Thoracic aorta (tissue), 2 donors: ENCODE measurements at regions not wholly inside any gene's neighbourhood (a gene's known extent, or its start where the extent isn't known, plus 50 kb on each side); places are given as distances from the start of the nearest gene placed in this dataset.

ENCODE experiments used
- ATAC-seq: fragments of 150-250 bp; one replicate; pipeline ENCODE4 v1.8.0; 2017; ENCODE audit warnings: low read depth; ENCODE audit not compliant: insufficient number of reproducible peaks, low FRiP score
- DNase-seq: peaks from one replicate; pipeline ENCODE4 v3.0.0-alpha.2; 2020; ENCODE audit warnings: low spot score
- H3K27ac ChIP-seq, 2 donors: fragments of 200-600 bp; sonication (generic); 1 replicate in 1 of 2; 2 replicates in 1 of 2; pipeline ENCODE4 v1.5.1; 2016; ENCODE audit warnings: mild to moderate bottlenecking in 2 of 2, moderate library complexity in 2 of 2
- H3K27me3 ChIP-seq: fragments of 200-600 bp; sonication (generic); replicated peaks from 2 replicates; pipeline ENCODE4 v1.6.0; 2016; ENCODE audit warnings: mild to moderate bottlenecking; ENCODE audit not compliant: insufficient read depth
- H3K36me3 ChIP-seq: fragments of 200-600 bp; sonication (generic); one replicate; pipeline ENCODE4 v1.5.1; 2016
- H3K4me1 ChIP-seq, 2 donors: fragments of 200-600 bp; sonication (generic); 1 replicate in 1 of 2; 2 replicates in 1 of 2; pipeline versions ENCODE4 v1.5.1 to v1.6.0; 2016; ENCODE audit warnings: low read depth in 2 of 2, mild to moderate bottlenecking in 1 of 2; ENCODE audit not compliant: control insufficient read depth in 1 of 2
- H3K4me3 ChIP-seq: fragments of 200-600 bp; sonication (generic); 2 replicates; pipeline ENCODE4 v1.5.1; 2016; ENCODE audit warnings: mild to moderate bottlenecking
- H3K9me3 ChIP-seq: fragments of 200-600 bp; sonication (generic); 2 replicates; pipeline ENCODE4 v1.5.1; 2016
- CTCF ChIP-seq: fragments of 200-600 bp; sonication (generic); IDR thresholded peaks from one replicate; pipeline ENCODE4 v1.5.1; 2019; ENCODE audit warnings: antibody characterized with exemption

GRCh38 chr7:1321411-1322239, 89.0 kb downstream of the UNCX start:
- Histone ChIP-seq H3K27ac (no peak overlapping the region), H3K4me1 (no peaks in the 10 kb centered on the region), H3K9me3 (no peaks in the 10 kb centered on the region), H3K27me3 (no peaks in the 10 kb centered on the region), H3K36me3 (no peaks in the 10 kb centered on the region), H3K4me3 (no peak overlapping the region)
- DNase-seq: no peak
- no peak for TF ChIP-seq CTCF
- no peak for ATAC-seq

- no peak for ATAC-seq
- Histone ChIP-seq H3K36me3 (no peaks in the 10 kb centered on the region), H3K9me3 (no peaks in the 10 kb centered on the region), H3K27ac (no peak overlapping the region), H3K27me3 (no peaks in the 10 kb centered on the region), H3K4me3 (no peak overlapping the region), H3K4me1 (no peaks in the 10 kb centered on the region)
- TF ChIP-seq CTCF: no peak
- no peak for DNase-seq
Observed at GRCh38 chr7:1322240-1323110, 89.8 kb downstream of the UNCX start.

GRCh38 chr7:1323178-1324027, 90.7 kb downstream of the UNCX start:
- H3K4me1 ChIP-seq: no peaks in the 10 kb centered on the region
- no peaks in the 10 kb centered on the region for H3K27me3 ChIP-seq
- no peak overlapping the region for H3K4me3 ChIP-seq
- no peak for TF ChIP-seq CTCF
- no peaks in the 10 kb centered on the region for H3K9me3 ChIP-seq
- no peak overlapping the region for H3K27ac ChIP-seq
- DNase-seq (no peak), ATAC-seq (no peak)
- no peaks in the 10 kb centered on the region for H3K36me3 ChIP-seq

GRCh38 chr7:1324028-1324900, 91.6 kb downstream of the UNCX start:
- H3K36me3 ChIP-seq: no peaks in the 10 kb centered on the region
- H3K27ac ChIP-seq: no peak overlapping the region
- ATAC-seq (no peak), DNase-seq (no peak)
- no peaks in the 10 kb centered on the region for H3K9me3 ChIP-seq
- no peaks in the 10 kb centered on the region for H3K4me1 ChIP-seq
- no peak overlapping the region for H3K4me3 ChIP-seq
- H3K27me3 ChIP-seq: no peaks in the 10 kb centered on the region
- TF ChIP-seq CTCF: no peak
